NCI-H1092 (cell line): ENCODE measurements at regions not wholly inside any gene's neighbourhood (a gene's known extent, or its start where the extent isn't known, plus 50 kb on each side); places are given as distances from the start of the nearest gene placed in this dataset.
"Not testable (repeated sequence)": the region's sequence is repeated elsewhere in the genome, so short reads cannot be mapped to it uniquely, and the experiment has no call there.

Experiments used
- DNase-seq: peaks from one replicate; lab custom pipeline; 2025; lab: John Stamatoyannopoulos, UW

GRCh38 chr7:36037121-36037662, 115.9 kb upstream of the EEPD1 start:
- no peak for DNase-seq

- DNase-seq: no peak
Observed at GRCh38 chr7:36038063-36038721, 114.9 kb upstream of the EEPD1 start.

GRCh38 chr7:36039243-36039642, 113.8 kb upstream of the EEPD1 start:
- DNase-seq: no peak

GRCh38 chr7:36039671-36040070, 113.4 kb upstream of the EEPD1 start:
- no peak for DNase-seq

GRCh38 chr7:36040679-36041078, 112.4 kb upstream of the EEPD1 start:
- no peak for DNase-seq

GRCh38 chr7:36044101-36044892, 108.8 kb upstream of the EEPD1 start:
- no peak for DNase-seq

GRCh38 chr7:36045326-36045725, 107.7 kb upstream of the EEPD1 start:
- no peak for DNase-seq

- DNase-seq: no peak
Observed at GRCh38 chr7:36045830-36046341, 107.2 kb upstream of the EEPD1 start.

- no peak for DNase-seq
Observed at GRCh38 chr7:36047091-36047658, 105.9 kb upstream of the EEPD1 start.

- DNase-seq: no peak
Observed at GRCh38 chr7:36048141-36048901, 104.7 kb upstream of the EEPD1 start.

- no peak for DNase-seq
Observed at GRCh38 chr7:36048902-36049240, 104.2 kb upstream of the EEPD1 start.

GRCh38 chr7:36051501-36051900, 101.6 kb upstream of the EEPD1 start:
- no peak for DNase-seq

GRCh38 chr7:36053589-36053988, 99.5 kb upstream of the EEPD1 start:
- DNase-seq: no peak

- DNase-seq: no peak
Observed at GRCh38 chr7:36054637-36055036, 98.4 kb upstream of the EEPD1 start.

- DNase-seq: no peak
Observed at GRCh38 chr7:36055207-36055606, 97.8 kb upstream of the EEPD1 start.

- DNase-seq: no peak
Observed at GRCh38 chr7:36057323-36057722, 95.7 kb upstream of the EEPD1 start.

- DNase-seq: no peak
Observed at GRCh38 chr7:36058020-36058592, 94.9 kb upstream of the EEPD1 start.

- not testable (repeated sequence) for DNase-seq
Observed at GRCh38 chr7:36060388-36060787, 92.7 kb upstream of the EEPD1 start.

GRCh38 chr7:36062154-36062815, 90.8 kb upstream of the EEPD1 start:
- DNase-seq: no peak

GRCh38 chr7:36064676-36065075, 88.4 kb upstream of the EEPD1 start:
- DNase-seq: no peak
